Brain microvascular endothelial cell (primary cell): ENCODE measurements at regions not wholly inside any gene's neighbourhood (a gene's known extent, or its start where the extent isn't known, plus 50 kb on each side); places are given as distances from the start of the nearest gene placed in this dataset.

Source experiments
- DNase-seq: peaks from one replicate; pipeline ENCODE4 v3.0.0-alpha.2; 2020
- H3K27ac ChIP-seq: fragments of 250-450 bp; sonication (Bioruptor Pico); 2 replicates; pipeline ENCODE4 v1.5.1; 2020; ENCODE audit warnings: mild to moderate bottlenecking, moderate library complexity
- H3K27me3 ChIP-seq: fragments of 250-450 bp; sonication (Bioruptor Pico); replicated peaks from 2 replicates; pipeline ENCODE4 v1.5.1; 2020; ENCODE audit warnings: mild to moderate bottlenecking
- H3K36me3 ChIP-seq: fragments of 250-450 bp; sonication (Bioruptor Pico); replicated peaks from 2 replicates; pipeline ENCODE4 v1.5.1; 2020; ENCODE audit warnings: mild to moderate bottlenecking
- H3K4me3 ChIP-seq: 2 replicates; pipeline ENCODE4 v1.5.1; 2011; ENCODE audit warnings: low read depth, mild to moderate bottlenecking, control low read depth, low read length, moderate library complexity
- in situ Hi-C: cut with HindIII; loops from 2 replicates; pipeline ENCODE4 v1.10.0; 2017; ENCODE audit warnings: low sequenced_read_pairs, low pct_ligation_motif_present
- TF ChIP-seq, protein P1 (sequence below): IDR thresholded peaks from 2 replicates; pipeline ENCODE4 v1.5.1; 2011; ENCODE audit warnings: low read depth, mild to moderate bottlenecking, moderate library complexity, low read length, control low read depth, inconsistent platforms; ENCODE audit errors: missing control alignments

DNA sequence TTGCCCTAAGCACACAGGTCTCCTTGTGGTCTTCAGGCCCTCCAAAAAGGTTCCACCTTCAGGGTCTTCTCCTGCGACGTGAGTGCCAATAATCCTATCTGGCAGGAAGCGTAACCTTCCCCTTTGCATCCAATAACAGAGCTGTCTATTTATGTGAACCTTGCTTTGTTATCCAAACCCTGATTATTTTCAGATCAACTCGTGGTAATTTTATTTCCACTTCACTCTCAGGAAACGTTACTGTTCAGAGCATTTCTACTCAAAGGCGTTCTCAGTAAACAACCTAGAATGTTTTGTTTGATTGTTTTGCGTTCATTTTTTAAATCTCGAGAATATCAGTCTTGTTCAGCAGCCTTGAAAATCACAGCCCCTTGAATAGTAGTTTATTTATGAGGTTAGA is 232.3 kb upstream of the KLF6 start:
- DNase-seq = no peak
- Histone ChIP-seq H3K36me3 (no peaks in the 10 kb centered on the region), H3K27me3 (no peaks in the 10 kb centered on the region), H3K4me3 (no peak overlapping the region), H3K27ac (no peak overlapping the region)
- in situ Hi-C loops = no loop called here
- TF ChIP-seq, protein P1, sequence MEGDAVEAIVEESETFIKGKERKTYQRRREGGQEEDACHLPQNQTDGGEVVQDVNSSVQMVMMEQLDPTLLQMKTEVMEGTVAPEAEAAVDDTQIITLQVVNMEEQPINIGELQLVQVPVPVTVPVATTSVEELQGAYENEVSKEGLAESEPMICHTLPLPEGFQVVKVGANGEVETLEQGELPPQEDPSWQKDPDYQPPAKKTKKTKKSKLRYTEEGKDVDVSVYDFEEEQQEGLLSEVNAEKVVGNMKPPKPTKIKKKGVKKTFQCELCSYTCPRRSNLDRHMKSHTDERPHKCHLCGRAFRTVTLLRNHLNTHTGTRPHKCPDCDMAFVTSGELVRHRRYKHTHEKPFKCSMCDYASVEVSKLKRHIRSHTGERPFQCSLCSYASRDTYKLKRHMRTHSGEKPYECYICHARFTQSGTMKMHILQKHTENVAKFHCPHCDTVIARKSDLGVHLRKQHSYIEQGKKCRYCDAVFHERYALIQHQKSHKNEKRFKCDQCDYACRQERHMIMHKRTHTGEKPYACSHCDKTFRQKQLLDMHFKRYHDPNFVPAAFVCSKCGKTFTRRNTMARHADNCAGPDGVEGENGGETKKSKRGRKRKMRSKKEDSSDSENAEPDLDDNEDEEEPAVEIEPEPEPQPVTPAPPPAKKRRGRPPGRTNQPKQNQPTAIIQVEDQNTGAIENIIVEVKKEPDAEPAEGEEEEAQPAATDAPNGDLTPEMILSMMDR = no peak

DNA sequence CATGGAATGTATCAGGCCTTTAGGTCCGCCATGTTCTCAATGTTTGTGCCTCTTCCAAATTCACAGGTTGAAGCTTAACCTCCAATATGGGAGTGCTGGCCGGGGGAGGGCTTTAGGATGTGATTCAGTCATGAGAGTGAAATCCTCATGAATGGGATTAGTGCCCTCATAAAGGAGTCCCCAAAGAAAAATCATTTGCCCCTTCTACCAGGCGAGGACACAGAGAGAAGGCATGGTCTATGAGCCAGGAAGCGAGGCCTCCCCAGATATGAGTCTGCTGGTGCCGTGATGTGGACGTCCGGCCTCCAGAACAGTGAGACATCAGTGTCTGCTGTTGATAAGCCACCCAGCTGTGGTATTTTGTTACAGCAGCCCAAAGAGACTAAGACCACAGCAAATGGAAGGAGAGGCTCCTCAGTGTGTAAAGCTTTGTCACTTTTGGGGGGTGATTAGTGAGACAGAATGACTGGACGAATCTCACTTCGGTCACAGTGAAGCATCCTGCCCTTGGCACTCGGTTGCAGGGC is 231.3 kb upstream of the KLF6 start:
- Histone ChIP-seq H3K36me3 (no peaks in the 10 kb centered on the region), H3K4me3 (no peak overlapping the region), H3K27ac (no peak overlapping the region), H3K27me3 (no peaks in the 10 kb centered on the region)
- no peak for DNase-seq
- in situ Hi-C loops = no loop called here
- TF ChIP-seq, protein P1 = no peak

DNA sequence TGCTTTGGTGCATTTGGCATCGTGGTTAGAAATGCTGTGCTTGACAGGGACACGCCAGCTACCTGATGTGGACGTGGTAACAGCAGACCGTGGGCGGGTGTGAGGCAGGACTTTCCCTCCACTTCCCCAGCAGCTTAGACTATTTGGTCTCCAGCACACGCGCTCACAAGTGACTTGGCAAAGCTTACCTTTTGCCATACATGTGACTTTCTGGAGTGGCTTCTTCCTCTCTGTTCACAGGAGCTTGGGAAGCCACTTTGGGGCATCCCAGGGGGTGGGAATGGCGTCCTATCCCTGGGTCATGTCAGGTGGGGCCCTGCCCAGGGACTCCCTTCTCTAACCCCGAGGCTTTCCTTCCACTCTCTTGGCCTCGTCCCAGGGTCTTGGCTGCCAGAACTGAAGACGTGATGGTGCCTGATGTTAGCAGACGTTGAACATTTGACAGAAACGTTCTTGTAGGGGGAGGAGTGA is 228.7 kb upstream of the KLF6 start:
- TF ChIP-seq, protein P1 = no peak
- no peak for DNase-seq
- Histone ChIP-seq H3K36me3 (no peaks in the 10 kb centered on the region), H3K27me3 (no peaks in the 10 kb centered on the region), H3K4me3 (no peak overlapping the region), H3K27ac (no peak overlapping the region)
- in situ Hi-C loops = no loop called here

DNA sequence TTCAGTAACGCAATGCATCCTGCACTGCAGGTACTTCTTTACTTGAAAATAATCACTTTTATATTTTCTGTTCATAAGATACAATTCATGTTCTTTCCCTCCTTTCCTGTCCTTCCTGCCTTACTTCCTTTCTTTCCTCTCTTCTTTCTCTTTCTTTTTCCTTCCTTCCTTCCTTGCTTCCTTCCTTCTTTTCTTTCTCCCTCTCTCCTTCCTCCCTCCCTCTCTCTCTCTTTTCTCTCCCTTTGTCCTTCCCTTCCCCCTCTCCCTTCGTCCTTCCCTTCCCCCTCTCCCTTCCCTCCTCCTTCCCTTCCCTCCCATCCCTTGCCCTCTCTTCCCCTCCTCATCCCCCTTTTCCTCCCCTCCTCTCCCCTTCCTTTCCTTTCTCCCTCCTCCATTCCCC is 227.8 kb upstream of the KLF6 start:
- Histone ChIP-seq H3K27me3 (no peaks in the 10 kb centered on the region), H3K4me3 (no peak overlapping the region)
- in situ Hi-C loops = no loop called here

DNA sequence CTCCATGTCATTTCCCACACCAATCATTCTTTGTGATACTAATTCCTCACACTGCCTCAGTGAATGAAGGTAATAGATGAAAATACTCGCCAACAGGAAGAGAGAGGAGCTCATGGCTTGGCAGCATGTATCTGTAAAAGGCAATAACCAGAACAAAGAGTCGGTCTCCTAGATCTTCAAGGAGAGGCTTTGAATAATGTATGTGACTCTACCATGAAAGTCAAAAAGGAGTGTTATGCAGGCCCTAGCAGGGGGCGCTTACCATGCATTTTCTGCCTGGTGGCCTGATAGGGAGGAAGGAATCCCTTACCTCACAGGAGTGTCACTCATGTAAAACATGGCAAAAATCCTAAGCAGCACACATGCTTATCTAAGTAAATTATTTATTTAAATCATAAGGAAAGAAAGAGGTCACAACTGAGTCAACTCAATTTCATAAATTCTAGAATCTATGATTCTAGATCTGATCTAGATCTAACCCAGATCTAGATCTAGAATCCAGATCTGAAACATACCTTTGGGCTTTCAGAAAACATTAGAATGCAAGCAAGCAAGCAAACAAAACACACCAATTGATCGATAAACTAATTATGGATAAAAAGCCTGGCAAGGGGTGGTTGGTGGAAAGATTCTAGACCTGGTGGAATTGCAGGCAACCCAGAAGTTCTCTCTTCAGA is 226.3 kb upstream of the KLF6 start:
- in situ Hi-C loops = no loop called here
- TF ChIP-seq, protein P1 = no peak
- Histone ChIP-seq H3K27ac (no peak overlapping the region), H3K36me3 (no peaks in the 10 kb centered on the region), H3K27me3 (no peaks in the 10 kb centered on the region), H3K4me3 (no peak overlapping the region)
- no peak for DNase-seq

More for the DNA sequence above, 227.8 kb upstream of the KLF6 start:
- TF ChIP-seq, protein P1 = no peak
- Histone ChIP-seq H3K27ac (no peak overlapping the region), H3K36me3 (no peaks in the 10 kb centered on the region)
- no peak for DNase-seq
